Ureter (tissue), 1 donor: ENCODE measurements at regions not wholly inside any gene's neighbourhood (a gene's known extent, or its start where the extent isn't known, plus 50 kb on each side); places are given as distances from the start of the nearest gene placed in this dataset.
"Not testable (repeated sequence)": the region's sequence is repeated elsewhere in the genome, so short reads cannot be mapped to it uniquely, and the experiment has no call there.

ENCODE experiments used
- DNase-seq: peaks from one replicate; pipeline ENCODE4 v3.0.0-alpha.2; 2020; ENCODE audit warnings: low spot score
- donor health status: DM: yes; HTN: yes; CAD: no.

GRCh38 chr6:149237464-149237863, 80.0 kb upstream of the TAB2 start:
- no peak for DNase-seq

GRCh38 chr6:149239573-149240209, 77.8 kb upstream of the TAB2 start:
- no peak for DNase-seq

DNA sequence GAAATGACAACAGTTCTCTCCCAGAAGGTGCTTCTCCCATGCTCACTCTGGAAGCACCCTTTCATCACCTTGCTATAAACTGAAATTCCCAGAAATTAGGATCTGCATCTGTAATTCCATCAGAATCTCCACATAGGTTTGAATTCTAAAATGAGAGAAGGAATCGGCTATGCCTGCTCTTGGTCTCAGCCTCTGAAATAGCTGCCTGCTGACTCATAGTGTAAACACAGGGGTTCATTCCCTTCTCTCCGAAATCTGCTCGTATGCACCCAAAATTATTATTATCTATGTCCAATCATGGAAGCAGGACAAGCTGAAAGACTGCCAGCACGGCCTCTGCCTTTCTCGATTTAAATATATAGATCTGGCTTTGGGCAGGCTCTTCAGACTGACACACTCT, 74.6 kb upstream of the TAB2 start:
- DNase-seq = no peak

GRCh38 chr6:149244105-149244504, 73.4 kb upstream of the TAB2 start:
- DNase-seq = no peak

- DNase-seq = no peak
These were observed 70.7 kb upstream of the TAB2 start for GRCh38 chr6:149246691-149247384.

- DNase-seq = no peak
These were observed 70.1 kb upstream of the TAB2 start for GRCh38 chr6:149247385-149247763.

DNA sequence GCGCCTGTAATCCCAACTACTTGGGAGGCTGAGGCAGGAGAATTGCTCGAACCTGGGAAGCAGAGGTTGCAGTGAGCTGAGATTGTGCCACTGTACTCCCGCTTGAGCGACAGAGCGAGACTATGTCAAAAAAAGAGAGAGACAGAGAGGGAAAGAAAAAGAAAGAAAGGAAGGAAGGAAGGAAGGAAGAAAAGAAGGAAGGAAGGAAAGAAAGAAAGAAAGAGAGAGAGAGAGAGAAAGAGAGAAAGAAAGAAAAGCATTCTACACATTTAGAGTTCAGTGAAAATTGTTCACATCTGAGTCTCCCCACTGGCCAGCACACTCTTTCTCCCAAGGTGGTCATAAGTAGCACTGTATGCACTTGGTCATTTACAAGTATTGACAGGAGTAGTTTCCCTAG, 69.2 kb upstream of the TAB2 start:
- DNase-seq = not testable (repeated sequence)

- DNase-seq = no peak
These were observed 68.7 kb upstream of the TAB2 start for GRCh38 chr6:149248693-149249369.

DNA sequence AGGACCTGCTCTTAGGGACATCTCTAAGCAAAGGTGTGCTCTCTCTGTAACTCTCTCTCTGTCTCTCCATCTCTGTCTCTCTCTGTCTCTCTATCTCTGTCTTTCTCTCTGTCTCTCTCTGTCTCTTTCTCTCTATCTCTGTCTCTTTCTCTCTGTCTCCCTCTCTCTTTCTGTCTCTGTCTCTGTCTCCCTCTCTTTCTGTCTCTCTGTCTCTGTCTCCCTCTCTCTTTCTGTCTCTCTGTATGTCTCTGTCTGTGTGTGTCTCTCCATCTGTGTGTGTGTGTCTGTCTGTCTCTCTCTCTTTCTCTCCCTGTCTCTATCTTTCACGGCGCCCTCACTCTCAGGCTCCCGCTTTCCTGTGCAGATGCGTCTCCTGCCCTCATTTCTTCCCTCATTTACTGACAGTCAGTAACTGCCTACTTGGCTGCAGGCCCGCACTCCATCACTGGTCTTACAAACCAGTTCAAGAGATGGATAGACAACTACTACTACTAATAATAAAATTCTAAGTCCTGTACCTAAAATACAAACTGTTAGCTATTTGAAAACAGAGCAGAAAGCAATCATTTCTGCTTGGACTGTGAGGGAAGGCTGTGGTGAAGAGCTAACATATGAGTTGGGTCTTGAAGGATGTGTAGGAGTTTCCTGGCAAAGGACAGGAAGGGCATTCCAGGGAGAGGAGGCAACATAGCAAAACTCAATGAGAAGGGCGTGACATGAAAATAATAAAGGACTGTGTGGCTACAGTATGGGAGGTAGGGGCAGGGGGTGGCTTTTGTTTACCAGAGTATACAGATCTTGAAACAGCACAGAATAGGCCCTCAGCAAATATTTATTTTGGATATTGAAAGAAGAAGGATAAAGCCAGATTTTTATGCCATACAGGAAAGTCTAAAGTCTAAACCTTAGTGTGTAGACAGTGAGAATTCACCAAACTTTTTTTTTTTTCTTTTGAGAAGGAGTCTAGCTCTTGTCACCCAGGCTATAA, 67.8 kb upstream of the TAB2 start:
- DNase-seq = no peak

- no peak for DNase-seq
These were observed 66.6 kb upstream of the TAB2 start for GRCh38 chr6:149250951-149251350.

- no peak for DNase-seq
These were observed 64.9 kb upstream of the TAB2 start for GRCh38 chr6:149252622-149253021.

- DNase-seq = no peak
These were observed 63.3 kb upstream of the TAB2 start for GRCh38 chr6:149254253-149254652.

DNA sequence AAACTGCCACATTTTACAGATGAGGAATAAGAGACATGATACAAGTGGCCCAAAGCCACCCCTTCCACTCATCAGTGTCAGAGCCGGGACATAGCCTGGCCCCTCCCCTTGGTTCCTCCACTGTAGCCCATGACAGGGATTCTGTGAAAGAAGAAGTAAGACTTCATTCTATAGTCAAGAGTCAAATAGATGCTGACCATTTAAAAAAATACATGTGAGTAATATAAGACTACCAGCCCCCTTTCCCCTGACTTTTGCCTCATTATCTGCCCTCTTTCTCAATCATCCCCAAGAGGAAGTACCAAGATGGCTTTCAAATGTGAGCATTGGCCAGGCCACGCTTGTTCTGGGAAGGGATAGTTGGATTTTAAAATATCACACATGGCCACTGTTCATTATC, 57.8 kb upstream of the TAB2 start:
- DNase-seq = no peak

DNA sequence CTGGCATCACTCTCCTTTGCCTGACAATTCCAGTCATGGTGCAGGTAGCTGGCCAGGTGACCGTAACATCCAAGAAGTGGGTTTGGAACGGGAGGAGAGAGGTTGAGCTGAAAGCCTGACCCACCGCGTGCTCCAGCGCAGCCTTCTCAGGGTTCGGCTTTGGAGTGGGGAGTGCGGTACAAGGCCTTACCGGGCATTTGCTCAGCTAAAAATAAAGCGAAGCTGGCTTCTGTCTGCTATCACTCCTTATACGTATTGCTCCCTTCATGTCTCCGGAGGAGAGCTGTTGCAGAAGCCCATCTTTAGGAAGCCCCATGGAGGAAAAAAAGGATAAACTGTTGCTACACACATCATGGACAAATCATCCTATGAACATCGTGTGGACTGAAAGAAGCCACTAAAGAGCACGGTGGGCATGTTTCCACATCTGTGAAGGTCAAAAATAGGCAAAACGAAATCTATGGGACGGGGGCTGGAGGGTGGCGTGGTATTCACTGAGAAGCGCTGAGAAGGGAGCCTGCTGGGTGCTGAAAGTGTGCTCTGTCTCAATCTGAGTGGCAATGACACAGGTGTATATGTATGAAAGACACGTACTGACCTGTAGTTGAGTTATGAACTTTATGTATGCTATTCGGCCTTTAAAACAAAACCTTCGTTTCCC, 57.2 kb upstream of the TAB2 start:
- DNase-seq = no peak

- no peak for DNase-seq
These were observed 56.0 kb upstream of the TAB2 start for GRCh38 chr6:149261364-149262040.

- no peak for DNase-seq
These were observed 54.2 kb upstream of the TAB2 start for GRCh38 chr6:149263321-149263720.

DNA sequence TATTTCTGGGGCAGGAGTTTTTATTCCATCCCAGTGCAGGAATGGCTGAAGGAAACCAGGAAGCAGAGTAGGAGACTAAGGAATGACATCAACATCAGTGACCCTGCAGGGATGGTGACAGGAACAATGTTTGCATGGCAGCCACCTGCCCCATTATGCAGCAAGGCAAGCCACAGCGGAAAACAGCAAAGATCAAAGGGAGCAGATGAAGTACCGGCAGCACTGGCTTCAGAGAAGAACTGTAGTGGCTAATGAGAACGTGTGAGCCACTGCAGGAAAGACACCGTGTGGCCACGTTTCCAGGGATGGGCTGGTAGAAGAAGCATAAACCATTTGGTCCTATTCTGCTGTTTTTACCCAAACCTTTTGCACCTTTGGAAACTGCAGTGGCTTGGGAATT, 52.9 kb upstream of the TAB2 start:
- no peak for DNase-seq

- DNase-seq = no peak
These were observed 51.6 kb upstream of the TAB2 start for GRCh38 chr6:149265945-149266344.

GRCh38 chr6:149266659-149267058, 50.9 kb upstream of the TAB2 start:
- DNase-seq = no peak

GRCh38 chr6:149267072-149267471, 50.4 kb upstream of the TAB2 start:
- no peak for DNase-seq

GRCh38 chr6:149267513-149268043, 49.9 kb upstream of the TAB2 start:
- no peak for DNase-seq
